ENCODE measurements at regions not wholly inside any gene's neighbourhood (a gene's known extent, or its start where the extent isn't known, plus 50 kb on each side); places are given as distances from the start of the nearest gene placed in this dataset.
"Not testable (repeated sequence)": the region's sequence is repeated elsewhere in the genome, so short reads cannot be mapped to it uniquely, and the experiment has no call there.

DNA sequence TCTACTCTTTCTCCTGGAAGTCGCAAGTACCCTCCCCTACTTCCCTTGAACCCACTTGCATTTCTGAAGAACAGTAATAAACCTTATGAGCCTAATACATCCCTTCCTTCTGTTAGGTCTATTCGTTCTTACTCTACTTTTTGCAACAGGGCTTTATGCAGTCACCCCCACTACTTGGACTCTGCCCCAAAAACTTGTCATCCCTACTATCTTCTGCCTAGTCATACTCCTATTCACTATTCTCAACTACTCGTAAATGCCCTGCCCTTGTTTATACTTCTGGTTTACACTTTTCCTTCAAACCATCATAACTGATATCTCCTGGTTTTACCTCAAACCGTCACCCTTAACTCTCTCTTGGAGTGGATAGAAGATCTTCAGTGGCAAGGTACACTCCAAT lies 55.2 kb upstream of the SLIT2 start:
- DNase-seq = no peak

DNA sequence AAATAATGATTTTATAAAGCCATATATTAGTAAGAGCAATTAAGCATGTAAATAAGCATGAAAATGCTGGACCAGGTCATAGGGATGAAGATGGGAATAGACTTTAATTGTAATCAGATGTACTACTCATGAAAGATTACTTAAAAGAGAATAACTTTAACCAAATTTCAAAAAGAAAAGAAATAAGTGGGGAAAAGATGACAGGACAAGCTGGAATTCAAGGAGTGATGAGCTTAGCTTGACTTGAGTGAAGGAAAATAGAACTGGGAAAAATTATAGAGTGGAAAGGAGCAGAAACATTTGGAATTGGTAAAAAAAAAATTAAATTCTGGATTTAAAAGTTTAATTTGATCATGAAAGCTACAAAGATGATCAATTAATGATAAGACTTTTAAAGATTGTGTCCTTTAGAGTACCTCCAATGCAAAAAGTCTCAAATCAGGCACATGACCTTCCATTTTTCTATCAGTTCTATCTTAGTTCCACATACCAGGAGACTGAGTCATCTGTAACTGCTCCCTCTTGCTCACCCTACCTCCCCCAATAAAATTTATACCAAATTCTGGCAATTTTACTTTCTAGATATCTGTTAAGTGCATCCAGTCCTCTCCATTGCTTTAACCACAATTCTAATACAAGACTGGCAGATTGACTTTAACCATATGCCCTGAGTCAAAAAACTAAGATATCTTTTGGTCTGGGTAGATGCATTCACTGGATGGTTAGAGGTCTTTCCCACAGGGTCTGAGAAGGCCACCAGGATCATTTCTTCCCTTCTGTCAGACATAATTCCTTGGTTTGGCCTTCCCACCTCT lies 56.4 kb upstream of the SLIT2 start:
- no peak for DNase-seq

DNA sequence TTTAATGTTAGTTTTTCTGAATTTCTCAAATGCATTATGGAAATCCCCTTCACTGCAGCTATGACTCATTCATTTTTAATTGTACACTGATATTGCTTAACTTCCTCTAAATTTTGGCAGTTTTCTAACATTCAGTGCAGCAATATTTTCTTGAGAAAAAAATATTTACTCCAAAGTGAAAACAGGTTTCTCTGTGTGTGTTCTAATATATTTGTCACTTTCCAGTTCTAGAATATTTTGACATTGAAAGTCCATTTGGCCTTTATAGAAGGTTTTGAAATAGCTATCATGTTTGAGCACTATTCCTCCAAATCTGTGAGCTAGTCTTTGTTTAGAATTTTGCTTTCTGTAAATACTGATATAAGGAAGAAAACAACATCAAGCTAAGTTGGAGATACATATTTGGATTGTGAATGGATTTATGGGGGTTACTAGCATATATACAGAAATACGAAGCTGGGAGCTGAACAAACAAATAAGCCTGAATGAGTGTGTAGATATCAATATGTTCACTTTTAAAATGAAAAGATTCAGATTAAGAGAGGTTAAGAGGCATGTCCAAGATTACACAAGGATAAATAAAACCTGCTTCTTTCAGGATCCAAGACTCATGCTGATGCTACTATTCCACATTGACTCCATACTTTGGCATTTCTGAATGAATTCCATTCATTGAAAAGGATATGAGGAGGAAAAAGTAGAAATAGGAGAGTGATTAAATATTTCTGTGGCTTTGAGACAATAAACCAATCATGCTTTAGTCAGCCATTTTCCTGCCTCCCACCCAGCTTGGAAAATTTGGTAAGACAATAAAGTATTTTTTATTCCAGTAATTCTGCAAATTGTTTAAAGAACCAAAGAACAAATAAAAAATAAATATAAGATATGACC lies 57.3 kb upstream of the SLIT2 start:
- DNase-seq = peak; percentile 51

DNA sequence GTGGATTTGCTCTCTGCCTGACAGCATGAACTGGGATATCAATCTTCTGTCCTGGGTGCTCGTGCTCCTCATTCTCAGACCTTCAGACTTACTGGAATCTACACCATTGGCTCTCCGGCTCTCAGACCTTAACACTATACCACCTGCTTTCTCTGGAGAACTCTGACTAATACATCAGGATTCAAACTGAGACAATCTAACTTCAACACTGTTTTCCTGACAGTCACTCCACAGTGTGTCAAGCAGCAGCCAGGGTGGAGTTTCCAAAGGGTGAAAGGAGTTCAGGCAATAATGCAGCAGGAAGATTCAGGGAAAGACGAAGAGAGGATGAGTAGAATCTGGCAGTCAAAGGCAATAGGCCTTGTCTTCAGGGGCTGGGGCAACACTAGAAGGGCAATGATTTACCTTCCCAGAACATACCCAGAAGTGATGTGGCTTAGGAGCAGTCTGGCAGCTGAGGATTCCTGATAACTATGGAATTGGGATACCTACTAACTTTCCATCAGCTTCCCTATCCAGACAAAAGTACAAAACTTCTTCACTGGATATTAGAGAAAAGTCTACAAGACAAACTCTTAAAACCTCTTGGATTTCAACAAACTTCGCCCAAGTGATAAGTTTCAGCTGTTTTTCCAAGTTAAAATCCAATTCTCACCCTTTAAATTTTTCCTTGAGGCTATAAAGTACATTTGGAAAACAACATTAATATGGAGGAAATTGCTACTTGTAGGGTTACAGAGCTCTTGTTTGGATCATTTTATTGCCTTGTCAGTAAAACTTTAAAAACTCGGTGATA lies 58.4 kb upstream of the SLIT2 start:
- DNase-seq = no peak

DNA sequence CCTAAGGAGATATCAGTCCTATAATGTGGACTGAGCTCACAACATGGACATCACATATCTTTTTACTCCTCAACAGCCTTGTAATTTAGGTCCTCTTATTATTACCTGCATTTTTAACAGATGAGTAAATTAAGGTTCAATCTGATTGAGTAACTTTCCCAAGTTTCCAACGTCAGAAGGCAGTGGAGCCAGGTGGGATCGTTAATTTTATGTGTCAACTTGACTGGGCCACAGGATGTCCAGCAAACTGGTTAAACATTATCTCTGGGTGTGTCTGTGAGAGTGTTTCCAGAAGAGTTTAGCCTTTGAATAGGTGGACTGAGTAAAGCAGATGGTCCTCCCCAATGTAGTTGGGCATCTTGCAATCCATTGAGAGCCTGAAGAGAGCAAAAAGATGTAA lies 59.0 kb upstream of the SLIT2 start:
- no peak for DNase-seq

DNA sequence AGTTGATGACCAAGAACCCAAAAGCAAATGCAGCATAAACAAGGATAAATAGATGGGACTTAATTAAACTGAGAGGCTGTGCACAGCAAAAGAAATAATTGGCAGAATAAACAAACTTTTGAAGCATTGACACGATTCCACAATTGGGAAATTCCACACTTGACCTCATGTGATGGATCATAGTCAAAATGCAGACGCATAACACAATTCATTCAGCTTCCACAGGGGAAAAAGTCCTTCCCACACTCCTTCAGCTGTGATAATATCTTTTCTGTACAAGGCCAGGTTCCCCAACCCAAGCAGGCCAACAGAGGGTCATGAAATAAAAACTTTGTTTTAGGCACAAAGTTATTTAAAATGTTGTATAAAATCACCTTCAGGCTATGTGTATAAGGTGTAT lies 66.6 kb upstream of the SLIT2 start:
- no peak for DNase-seq

DNA sequence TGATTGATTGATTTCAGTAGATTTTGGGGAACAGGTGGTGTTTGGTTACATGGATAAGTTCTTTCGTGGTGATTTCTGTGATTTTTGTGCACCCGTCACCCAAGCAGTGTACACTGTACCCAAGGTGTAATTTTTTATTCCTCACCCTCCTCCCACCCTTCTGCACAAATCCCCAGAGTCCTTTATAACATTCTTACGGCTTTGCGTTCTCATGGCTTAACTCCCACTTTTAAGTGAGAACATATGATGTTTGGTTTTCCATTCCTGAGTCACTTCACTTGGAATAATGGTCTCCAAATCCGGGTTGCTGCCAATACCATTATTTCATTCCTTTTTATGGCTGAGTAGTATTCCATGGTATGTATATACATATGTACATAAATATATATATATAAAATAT lies 68.6 kb upstream of the SLIT2 start:
- not testable (repeated sequence) for DNase-seq

DNA sequence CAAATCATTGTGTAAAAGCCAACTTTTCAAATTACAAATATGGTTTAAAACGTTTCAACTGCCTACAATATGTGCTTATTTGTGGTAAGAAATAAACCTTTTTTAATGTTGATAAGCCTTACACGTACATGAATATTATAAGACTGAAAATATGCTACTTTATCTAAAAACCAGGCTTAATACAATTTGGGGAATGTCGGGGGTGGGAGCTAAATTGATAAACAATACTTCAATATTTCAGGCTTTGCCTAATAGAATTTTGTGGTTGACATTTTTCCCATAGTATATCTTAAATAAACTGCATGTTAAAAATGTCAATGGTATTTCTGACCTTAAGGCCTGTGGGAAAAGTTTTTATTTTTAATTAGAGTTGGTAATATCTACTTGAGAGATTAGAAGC lies 69.8 kb upstream of the SLIT2 start:
- DNase-seq = no peak

DNA sequence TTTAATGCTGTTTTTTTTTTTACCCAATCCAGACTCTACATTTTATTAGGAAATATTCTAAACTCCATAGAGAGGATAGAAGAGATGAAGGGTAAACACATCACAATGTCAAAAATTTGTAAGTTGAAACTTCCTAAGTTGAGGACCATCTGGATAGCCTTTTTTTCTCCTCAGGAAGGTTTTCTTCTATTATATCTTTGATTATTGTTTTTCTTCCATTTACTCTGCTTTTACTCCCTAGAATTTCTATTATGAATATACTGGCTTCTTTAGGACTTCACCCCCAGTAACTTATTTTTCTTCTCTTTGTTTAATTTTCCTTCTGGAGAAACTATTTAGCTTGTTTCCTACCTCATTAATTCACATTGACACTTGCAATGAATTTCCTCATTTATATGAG lies 71.2 kb upstream of the SLIT2 start:
- no peak for DNase-seq

DNA sequence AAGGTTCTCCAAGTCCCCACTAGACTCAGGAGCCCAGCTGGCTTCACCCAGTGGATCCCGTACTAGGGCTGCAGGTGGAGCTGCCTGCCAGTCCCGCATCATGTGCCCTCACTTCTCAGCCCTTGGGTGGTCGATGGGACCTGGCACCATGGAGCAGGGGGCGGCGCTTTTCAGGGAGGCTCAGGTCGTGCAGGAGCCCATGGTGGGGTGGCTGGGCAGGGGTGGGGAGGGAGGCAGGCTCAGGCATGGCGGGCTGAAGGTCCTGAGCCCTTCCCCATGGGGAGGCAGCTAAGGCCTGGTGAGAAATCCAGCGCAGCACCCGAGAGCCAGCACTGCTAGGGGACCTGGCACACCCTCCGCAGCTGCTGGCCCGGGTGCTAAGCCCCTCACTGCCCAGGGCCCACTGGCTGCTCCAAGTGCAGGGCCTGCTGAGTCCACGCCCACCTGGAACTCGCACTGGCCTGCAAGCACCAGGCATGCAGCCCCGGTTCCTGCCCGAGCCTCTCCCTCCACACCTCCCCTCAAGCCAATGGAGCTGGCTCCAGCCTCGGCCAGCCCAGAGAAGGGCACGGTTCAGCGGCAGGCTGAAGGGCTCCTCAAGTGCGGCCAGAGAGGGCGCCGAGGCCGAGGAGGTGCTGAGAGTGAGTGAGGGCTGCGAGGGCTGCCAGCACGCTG lies 72.7 kb upstream of the SLIT2 start:
- DNase-seq = no peak

DNA sequence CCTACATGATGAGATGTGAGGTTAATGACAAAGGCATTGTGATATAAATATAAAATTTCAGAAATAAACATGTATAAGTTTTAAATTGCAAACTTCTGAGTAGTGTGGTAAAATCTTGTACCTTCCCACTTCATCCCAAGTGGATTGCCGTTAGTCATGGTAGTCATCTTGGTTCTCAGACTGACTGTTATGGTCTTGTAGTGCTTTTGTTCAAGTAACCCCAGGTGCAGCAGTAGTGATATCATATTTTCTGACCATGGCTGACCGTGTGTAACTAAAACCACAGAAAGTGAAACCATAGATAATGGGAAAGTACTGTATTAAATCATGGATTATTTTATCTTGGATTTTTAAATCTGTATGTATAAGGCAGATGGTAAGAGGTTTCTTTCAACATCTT lies 74.8 kb upstream of the SLIT2 start:
- no peak for DNase-seq

DNA sequence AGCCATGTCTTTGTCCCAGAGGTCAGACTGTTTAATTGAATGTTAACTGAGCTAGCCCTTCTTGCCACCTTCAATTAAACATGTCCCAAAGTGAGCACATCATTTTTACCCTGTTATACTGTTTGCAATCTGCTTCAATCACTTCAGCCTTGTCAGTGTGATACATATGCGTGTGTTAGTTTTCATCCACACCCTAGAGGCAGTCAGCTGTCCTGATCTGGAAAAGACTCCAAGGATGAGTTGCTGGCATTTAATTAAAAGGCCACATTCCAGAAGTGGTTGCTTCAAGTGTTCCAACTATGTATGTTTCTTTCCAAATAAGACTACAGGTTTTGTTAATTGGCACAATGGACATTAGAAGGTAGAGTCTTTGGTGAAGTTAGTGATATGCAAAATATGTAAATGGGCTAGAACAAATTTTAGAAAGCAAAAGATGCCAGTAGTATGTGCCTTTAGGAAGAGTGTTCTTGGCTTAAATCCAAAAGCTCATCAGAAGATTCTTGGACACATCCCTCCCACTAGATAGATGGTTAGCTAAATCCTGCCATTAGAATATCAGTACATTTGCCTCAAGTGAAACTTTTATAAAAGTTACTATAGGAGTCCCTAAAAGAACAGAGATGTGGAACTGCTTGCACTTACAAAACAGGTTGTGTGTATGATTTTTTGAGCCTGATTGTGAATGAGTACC lies 79.5 kb upstream of the SLIT2 start:
- DNase-seq = no peak

DNA sequence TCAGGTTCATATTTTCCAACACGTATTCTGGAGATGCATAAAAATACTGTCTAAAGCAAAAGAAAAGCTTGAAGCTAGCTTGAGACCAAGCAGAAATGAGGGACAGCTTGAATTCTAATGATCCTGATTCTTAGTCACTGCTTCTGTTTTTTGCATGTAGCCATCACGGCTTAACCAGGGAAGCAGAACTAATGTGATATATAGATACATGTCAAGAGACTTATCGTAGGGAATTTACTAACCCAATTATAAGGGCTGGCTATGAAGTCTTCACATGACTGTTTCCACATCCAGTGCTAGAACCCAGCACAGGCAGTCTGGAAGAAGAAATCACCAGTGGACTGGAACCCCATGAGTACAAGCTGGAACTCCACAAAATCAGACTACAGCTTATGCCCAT lies 85.2 kb upstream of the SLIT2 start:
- no peak for DNase-seq

DNA sequence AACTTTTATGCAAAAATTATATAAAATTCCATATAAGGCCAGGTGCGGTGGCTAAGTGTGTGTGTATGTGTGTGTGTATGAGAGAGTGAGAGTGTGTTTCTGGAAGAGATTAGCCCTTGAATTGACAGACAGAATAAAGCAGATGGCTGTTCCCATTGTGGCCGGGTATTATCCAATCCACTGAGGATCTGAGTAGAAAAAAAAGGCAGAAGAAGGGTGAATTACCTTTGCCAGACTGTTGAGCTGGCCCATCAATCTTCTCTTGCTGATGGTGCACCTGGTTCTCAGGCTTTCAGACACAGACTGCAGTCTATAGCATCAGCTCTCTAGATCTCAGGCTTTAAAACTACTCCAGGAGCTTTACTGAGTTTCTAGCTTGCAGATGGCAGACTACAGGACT lies 92.2 kb upstream of the SLIT2 start:
- DNase-seq = no peak

DNA sequence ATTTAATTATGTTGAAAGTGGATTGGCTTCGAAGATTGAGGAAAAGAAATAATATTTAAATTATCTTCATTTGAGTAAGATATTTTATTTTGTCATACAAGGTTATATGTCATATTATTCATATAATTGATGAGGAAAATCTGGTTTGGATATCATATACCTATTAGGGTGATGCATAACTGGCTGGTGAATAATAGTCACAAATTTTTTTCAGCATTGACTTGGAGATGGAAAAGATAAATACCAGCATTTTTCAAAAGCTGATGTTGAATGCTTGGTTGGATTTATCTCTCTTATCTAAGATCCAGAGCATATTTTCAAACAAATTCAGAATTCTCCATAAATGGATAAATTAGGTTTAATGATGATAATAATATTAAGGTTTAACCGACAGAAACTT lies 93.5 kb upstream of the SLIT2 start:
- DNase-seq = no peak

DNA sequence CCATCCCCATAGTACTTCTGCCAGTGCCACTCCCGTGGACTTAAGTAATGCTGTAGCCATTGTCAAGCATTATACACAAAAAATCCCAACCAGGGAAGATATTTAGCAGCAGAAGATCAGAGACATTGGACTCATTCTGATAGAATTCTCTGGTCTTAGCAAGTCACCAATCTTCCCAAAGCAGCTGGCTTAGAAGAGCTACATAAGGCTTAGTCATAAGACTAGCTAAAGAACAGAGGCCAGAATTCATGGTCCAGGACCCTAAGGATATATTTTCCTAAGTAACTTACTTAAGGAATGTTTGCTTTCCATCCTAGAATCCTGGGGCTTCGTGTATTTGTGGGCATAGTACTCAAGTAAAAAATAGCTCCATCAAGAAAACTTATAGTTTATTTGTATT lies 100.3 kb upstream of the SLIT2 start:
- DNase-seq = no peak

DNA sequence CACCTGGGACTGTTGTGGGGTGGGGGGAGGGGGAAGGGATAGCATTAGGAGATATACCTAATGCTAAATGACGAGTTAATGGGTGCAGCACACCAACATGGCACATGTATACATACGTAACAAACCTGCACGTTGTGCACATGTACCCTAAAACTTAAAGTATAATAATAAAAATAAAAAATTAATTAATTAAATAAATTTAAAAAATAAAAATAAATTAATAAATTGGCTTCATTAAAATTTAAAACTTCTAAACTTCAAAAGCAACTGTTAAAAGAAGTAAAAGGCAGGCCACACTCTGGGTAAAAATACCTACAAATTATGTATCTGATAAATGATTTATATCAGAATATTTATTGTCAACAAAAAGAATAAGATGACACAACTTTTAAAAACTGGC lies 102.6 kb upstream of the SLIT2 start:
- not testable (repeated sequence) for DNase-seq

DNA sequence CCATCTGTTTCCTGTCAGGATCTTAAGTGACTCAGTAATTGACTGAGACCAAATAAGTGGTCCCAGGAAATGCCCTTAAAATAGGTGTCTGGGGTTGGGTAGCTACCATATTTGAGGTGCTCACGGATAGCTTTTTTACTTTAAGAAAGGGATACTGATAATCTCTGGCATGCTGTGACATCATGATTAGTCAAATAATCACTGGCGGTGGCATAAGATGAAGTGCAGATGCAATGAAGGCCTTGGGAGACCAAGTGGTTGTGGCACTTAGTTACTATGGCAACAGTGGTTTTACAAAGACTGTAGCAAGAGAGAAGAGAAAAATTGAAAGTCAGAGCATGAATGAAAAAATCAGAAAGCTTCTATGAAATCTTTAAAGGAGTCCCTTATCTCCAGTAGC lies 114.5 kb upstream of the SLIT2 start:
- no peak for DNase-seq

DNA sequence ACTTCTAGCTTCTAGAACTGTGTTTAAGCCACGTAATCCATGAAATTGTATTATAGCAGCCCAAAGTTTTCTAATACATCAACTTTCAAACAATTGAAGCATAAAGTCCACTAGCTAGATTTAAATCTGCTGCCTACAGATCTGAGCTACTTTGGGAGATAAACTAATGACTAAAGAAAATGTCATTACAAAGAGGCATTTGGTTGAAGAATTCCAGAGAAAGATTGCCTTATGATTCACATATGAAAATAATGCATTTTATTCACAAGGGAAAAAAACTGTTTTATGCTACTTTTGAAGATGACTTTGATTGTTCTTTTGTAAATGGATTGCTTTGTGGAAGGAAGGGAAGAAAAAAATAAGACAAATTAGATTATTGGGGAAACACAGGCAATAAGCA lies 124.1 kb upstream of the SLIT2 start:
- DNase-seq = no peak

DNA sequence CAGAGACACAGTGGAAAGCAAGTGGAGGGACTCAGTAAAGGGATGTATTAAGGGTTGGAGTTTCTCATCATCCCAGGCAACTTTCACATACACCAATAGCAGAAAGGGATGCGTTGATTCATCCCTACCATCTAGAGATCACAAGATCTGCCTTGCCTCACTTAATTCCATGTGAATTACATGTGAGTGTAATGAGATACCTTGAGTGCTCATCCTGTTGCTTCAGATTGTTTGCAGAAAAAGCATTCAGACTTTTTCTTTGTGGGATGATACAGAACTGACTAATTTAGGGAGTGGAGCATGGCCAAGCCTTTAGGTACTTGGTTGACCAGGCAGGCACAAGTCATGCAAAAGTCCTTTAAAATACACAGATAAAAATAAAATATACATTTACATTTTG lies 124.8 kb upstream of the SLIT2 start:
- no peak for DNase-seq

DNA sequence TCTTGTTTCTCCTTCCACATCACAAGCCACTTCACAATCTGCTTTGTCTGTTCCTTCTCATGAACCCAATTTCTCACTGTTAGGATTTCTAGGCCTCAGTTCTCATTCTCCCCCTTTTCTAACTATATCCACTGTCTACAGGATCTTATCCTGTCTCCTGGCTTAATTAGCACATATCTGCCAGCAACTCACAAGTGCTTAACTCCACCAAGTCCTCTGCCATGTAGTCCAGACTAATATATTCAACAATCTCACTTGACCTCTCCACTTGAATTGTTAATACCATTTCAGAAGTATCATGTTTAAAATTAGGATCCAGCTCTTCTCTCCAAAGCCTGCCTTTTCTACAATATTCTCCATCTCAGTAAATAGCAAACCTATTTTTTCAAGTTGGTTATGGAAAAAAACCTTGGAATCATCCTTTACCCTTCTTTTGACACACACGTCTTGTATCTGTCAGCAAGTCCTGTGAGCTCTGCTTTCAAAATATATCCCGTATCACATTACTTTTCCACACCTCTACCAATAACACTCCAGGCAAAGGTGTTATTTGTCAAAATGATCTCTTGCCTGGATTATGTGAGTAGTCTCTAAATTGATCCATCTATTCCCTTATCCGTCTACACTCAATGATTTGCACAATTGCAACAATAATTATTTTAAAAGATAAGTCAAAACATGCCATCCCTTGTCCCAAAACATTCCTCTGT lies 127.2 kb upstream of the SLIT2 start:
- DNase-seq = no peak

Measured in inflammatory macrophage treated with lipopolysaccharide for 4 hours (primary cell).